Right lobe of liver (tissue), 6 donors: ENCODE measurements at regions not wholly inside any gene's neighbourhood (a gene's known extent, or its start where the extent isn't known, plus 50 kb on each side); places are given as distances from the start of the nearest gene placed in this dataset.

ENCODE experiments used
- ATAC-seq, 4 donors: fragments of 200-7000 bp; cut with Tn5 transposase; one replicate each; pipeline ENCODE4 v1.9.1; 2020; ENCODE audit warnings: mild to moderate bottlenecking in 4 of 4, moderate library complexity in 4 of 4
- DNase-seq, 3 donors: peaks; one replicate each; pipeline ENCODE4 v3.0.0-alpha.2; 2020
- H3K27ac ChIP-seq, 3 donors: fragments of 200-600 bp; one replicate each; pipeline ENCODE4 v1.8.0; 2022
- H3K27me3 ChIP-seq, 2 donors: fragments of 200-600 bp; one replicate each; pipeline ENCODE4 v1.8.0; 2022
- H3K36me3 ChIP-seq, 4 donors: fragments of 200-600 bp; sonication (generic) in 1 of 4; one replicate each; pipeline versions ENCODE4 v1.5.1 to v1.8.0; 2017 to 2022; ENCODE audit warnings: control low read depth in 1 of 4
- H3K4me1 ChIP-seq, 4 donors: fragments of 200-600 bp; sonication (generic) in 1 of 4; one replicate each; pipeline versions ENCODE4 v1.5.1 to v1.8.0; 2017 to 2022; ENCODE audit warnings: control low read depth in 1 of 4
- H3K4me3 ChIP-seq, 3 donors: fragments of 200-600 bp; one replicate each; pipeline ENCODE4 v1.8.0; 2022
- H3K9me3 ChIP-seq, 4 donors: fragments of 200-600 bp; sonication (generic) in 1 of 4; one replicate each; pipeline versions ENCODE4 v1.5.1 to v1.8.0; 2017 to 2022; ENCODE audit warnings: control low read depth in 1 of 4
- POLR2A ChIP-seq: fragments of 450-650 bp; IDR thresholded peaks from one replicate; pipeline ENCODE4 v1.6.1; 2017; ENCODE audit warnings: antibody characterized with exemption, mild to moderate bottlenecking
- WGBS: methylation state at CpG from one replicate; pipeline ENCODE4 v1.1.6; 2018; ENCODE audit warnings: low coverage, low lambda C conversion rate; ENCODE audit not compliant: insufficient coverage; ENCODE audit errors: missing lambda C conversion rate; 5-methylcytosine and 5-hydroxymethylcytosine counted together
- intact Hi-C, 2 donors: fragments of 100-400 bp; cut with DNase I; formaldehyde crosslinking; loops; one replicate each; pipeline versions ENCODE4 v1.11.2 to v1.14.1; 2022
- TF ChIP-seq, protein P1 (sequence below), 4 donors: fragments of 200-600 bp in 3 of 4; fragments of 450-650 bp in 1 of 4; IDR thresholded peaks; one replicate each; pipeline versions ENCODE4 v1.5.1 to v1.8.0; 2016 to 2022; ENCODE audit warnings: antibody characterized with exemption in 4 of 4, mild to moderate bottlenecking in 2 of 4
- donor health status: DM: no; HTN: yes; CAD: no.
- donor health status: DM: no; HTN: no; CAD: no.
- donor health status: DM: no; HTN: no; CAD: no.
- donor health status: DM: no; HTN: yes; CAD: no.
- donor health status: DM: no; HTN: yes; CAD: no.

DNA sequence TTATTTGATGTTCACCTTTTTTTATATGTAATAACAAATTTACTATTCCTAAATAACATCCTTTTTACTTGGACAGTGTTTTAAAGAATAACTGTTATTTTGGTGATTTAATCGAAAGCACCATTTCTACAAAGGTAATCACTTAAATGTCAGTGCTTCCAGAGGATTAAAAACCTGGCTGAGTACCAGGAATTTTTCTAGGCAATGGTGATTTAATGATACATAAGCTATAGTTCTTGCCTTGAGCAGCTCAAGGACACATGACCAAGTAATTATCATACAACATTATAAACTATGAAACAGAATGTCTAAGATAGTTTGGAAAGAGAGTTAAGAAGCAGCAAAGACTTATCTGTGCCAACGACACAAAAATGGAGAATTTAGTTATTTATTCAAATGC is 1291.9 kb upstream of the TENM3 start:
- ATAC-seq (no peak), DNase-seq (no peak)
- Histone ChIP-seq H3K36me3 (no peaks in the 10 kb centered on the region), H3K4me3 (no peak overlapping the region), H3K27ac (no peak overlapping the region), H3K4me1 (no peaks in the 10 kb centered on the region), H3K9me3 (no peaks in the 10 kb centered on the region), H3K27me3 (no peaks in the 10 kb centered on the region)
- intact Hi-C loops: no loop called here
- TF ChIP-seq, protein P1, sequence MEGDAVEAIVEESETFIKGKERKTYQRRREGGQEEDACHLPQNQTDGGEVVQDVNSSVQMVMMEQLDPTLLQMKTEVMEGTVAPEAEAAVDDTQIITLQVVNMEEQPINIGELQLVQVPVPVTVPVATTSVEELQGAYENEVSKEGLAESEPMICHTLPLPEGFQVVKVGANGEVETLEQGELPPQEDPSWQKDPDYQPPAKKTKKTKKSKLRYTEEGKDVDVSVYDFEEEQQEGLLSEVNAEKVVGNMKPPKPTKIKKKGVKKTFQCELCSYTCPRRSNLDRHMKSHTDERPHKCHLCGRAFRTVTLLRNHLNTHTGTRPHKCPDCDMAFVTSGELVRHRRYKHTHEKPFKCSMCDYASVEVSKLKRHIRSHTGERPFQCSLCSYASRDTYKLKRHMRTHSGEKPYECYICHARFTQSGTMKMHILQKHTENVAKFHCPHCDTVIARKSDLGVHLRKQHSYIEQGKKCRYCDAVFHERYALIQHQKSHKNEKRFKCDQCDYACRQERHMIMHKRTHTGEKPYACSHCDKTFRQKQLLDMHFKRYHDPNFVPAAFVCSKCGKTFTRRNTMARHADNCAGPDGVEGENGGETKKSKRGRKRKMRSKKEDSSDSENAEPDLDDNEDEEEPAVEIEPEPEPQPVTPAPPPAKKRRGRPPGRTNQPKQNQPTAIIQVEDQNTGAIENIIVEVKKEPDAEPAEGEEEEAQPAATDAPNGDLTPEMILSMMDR (IDR thresholded peaks at IDR 0.05): no peak
- no peak for TF ChIP-seq POLR2A
- WGBS: 48% methylated on average over 2 of the region's 2 CpGs

DNA sequence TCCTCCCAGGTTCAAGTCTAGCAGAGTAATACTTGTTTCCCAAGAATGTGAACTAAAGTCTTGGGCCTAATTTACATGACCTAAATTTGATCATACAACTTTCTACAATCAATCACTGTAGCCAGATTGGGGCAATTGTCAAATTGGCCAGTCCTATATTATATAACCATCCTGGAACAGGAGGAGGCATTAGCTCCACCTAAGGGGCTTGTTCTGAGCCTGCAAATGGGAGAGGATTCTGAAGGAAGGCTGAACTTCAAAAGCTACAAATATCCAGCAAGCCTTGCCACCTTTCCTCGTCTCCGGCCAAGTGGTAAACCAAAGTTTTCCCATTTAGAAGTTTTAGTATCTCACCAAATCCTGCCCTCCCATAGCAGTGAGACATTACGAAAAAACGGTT is 1289.6 kb upstream of the TENM3 start:
- Histone ChIP-seq H3K9me3 (no peaks in the 10 kb centered on the region), H3K27me3 (no peaks in the 10 kb centered on the region), H3K4me3 (no peak overlapping the region), H3K36me3 (no peaks in the 10 kb centered on the region), H3K4me1 (no peaks in the 10 kb centered on the region), H3K27ac (no peak overlapping the region)
- TF ChIP-seq, protein P1 (IDR thresholded peaks at IDR 0.05): peak in 1 of 4 donors; percentile 40
- TF ChIP-seq POLR2A: no peak
- intact Hi-C loops: no loop called here
- peak in 1 of 4 donors; percentile 70 for ATAC-seq
- DNase-seq: no peak
- 65% methylated on average over 4 of the region's 4 CpGs for WGBS

DNA sequence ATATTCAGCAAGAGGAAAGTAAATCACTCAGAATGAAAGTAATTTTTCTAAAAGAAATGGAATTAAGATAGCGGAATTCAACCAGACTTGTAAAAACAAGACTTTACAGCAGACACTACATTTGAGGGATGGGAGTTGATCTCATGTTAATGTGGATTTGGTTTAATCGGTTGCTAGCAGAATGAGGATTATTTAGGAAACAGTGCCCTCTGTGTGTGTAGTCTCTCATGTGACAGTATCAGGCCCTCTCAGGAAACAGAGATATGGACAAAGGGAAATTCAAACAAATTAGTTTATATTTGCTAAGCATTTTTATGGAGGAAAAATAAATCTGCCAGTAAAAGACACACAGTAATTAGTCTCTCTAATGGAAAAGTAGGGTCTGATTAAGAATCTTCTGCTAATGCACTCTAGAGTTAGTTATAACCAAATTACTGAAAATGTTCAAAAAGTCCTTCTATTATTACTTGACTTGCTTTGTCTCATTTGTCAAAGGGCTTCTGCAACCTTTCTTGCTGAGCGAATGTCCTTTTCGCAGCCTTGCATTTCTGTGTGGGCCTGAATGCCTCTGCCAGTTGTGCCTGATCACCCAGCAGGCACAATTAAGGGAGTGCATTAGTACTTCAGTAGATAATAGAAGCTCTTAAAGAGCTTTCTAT is 1282.3 kb upstream of the TENM3 start:
- ATAC-seq (peak in 2 of 4 donors; percentile 30 to 63), DNase-seq (no peak)
- WGBS: 55% methylated on average over 4 of the region's 4 CpGs
- H3K27me3 ChIP-seq: no peaks in the 10 kb centered on the region
- no peaks in the 10 kb centered on the region for H3K36me3 ChIP-seq
- no peaks in the 10 kb centered on the region for H3K9me3 ChIP-seq
- no peak overlapping the region for H3K27ac ChIP-seq
- intact Hi-C loops: no loop called here
- no peaks in the 10 kb centered on the region for H3K4me1 ChIP-seq
- TF ChIP-seq, protein P1 (IDR thresholded peaks at IDR 0.05): peak in 2 of 4 donors; percentile 18
- TF ChIP-seq POLR2A: no peak
- H3K4me3 ChIP-seq: no peak overlapping the region

DNA sequence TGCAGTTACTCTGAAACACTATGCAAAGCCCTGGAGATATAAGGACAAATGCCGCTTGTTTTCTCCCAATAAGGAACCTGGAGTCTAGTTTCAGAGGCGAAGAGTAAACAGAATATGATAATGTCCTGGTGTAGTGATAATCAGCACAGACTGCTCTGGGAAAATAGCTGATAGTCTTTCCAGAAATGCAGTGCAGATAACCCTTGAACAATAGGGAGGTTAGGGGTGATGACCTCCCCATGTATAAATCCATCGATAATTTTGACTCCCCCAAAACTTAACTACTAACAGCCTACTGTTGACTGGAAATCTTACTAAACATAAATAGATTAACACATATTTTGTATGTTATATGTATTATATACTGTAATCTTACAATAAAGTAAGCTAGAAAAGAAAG is 1280.9 kb upstream of the TENM3 start:
- Histone ChIP-seq H3K27me3 (no peaks in the 10 kb centered on the region), H3K4me1 (no peaks in the 10 kb centered on the region), H3K27ac (no peak overlapping the region), H3K4me3 (no peak overlapping the region), H3K9me3 (no peaks in the 10 kb centered on the region), H3K36me3 (no peaks in the 10 kb centered on the region)
- TF ChIP-seq, protein P1 (IDR thresholded peaks at IDR 0.05): no peak
- TF ChIP-seq POLR2A: no peak
- no peak for ATAC-seq
- no peak for DNase-seq
- intact Hi-C loops: no loop called here
- 39% methylated on average over 3 of the region's 3 CpGs for WGBS
